SK-N-SH (cell line): ENCODE measurements at regions not wholly inside any gene's neighbourhood (a gene's known extent, or its start where the extent isn't known, plus 50 kb on each side); places are given as distances from the start of the nearest gene placed in this dataset.

Source experiments
- CTCF ChIA-PET: fragments of 300-600, 350-600 bp; formaldehyde crosslinking; extraction: SDS; loops from one replicate; lab custom pipeline; 2021; lab: Yijun Ruan, JAX
- POLR2A ChIA-PET: fragments of 350-600 bp; sonication (Branson Sonifier 250); formaldehyde crosslinking; extraction: SDS; loops from one replicate; lab custom pipeline; 2020; ENCODE audit warnings: antibody characterized with exemption, inconsistent platforms; lab: Yijun Ruan, JAX
- DNase-seq: peaks from one replicate; pipeline ENCODE4 v3.0.0; 2012
- H2AFZ ChIP-seq: fragments of 200-600 bp; sonication (generic); 2 replicates; pipeline ENCODE4 v1.8.1; 2016; ENCODE audit warnings: antibody characterized with exemption, mild to moderate bottlenecking, low read depth
- H3F3A ChIP-seq: fragments of 200-600 bp; sonication (generic); replicated peaks from 2 replicates; pipeline ENCODE3; 2016; ENCODE audit warnings: antibody characterized with exemption, mild to moderate bottlenecking; ENCODE audit not compliant: insufficient read depth
- H3K27ac ChIP-seq, 2 experiments: fragments of 200-500 bp in 1 of 2; fragments of 200-600 bp in 1 of 2; sonication (Bioruptor generic) in 1 of 2; sonication (generic), shearing (Covaris generic) in 1 of 2; 2 replicates each; pipeline versions ENCODE4 v1.5.1 to v1.6.1; 2014 to 2016; ENCODE audit warnings: low read depth in 2 of 2, inconsistent platforms in 1 of 2, low read length in 1 of 2, mild to moderate bottlenecking in 1 of 2, mixed read lengths in 1 of 2
- H3K27me3 ChIP-seq: fragments of 200-600 bp; sonication (generic), shearing (Covaris generic); 2 replicates; pipeline ENCODE4 v1.6.1; 2016; ENCODE audit warnings: mixed run types; ENCODE audit not compliant: insufficient read depth
- H3K36me3 ChIP-seq, 2 experiments: fragments of 200-500 bp in 1 of 2; fragments of 200-600 bp in 1 of 2; sonication (Bioruptor generic) in 1 of 2; sonication (generic) in 1 of 2; replicated peaks in 1 of 2; 2 replicates each; pipeline versions ENCODE3 to v1.5.1; 2014 to 2016; ENCODE audit warnings: low read length in 1 of 2, mild to moderate bottlenecking in 1 of 2; ENCODE audit not compliant: insufficient read depth in 2 of 2, control insufficient read depth in 1 of 2
- H3K4me1 ChIP-seq, 2 experiments: fragments of 200-500 bp in 1 of 2; fragments of 200-600 bp in 1 of 2; sonication (Bioruptor generic) in 1 of 2; sonication (generic), shearing (Covaris generic) in 1 of 2; 2 replicates each; pipeline versions ENCODE4 v1.5.1 to v1.6.1; 2014 to 2016; ENCODE audit warnings: low read depth in 1 of 2, low read length in 1 of 2, mixed run types in 1 of 2; ENCODE audit not compliant: insufficient read depth in 2 of 2, control insufficient read depth in 1 of 2
- H3K4me2 ChIP-seq: fragments of 200-600 bp; sonication (generic), shearing (Covaris generic); 2 replicates; pipeline ENCODE4 v1.6.1; 2017; ENCODE audit warnings: mixed run types
- H3K4me3 ChIP-seq, 2 experiments: fragments of 200-500 bp in 1 of 2; fragments of 200-600 bp in 1 of 2; sonication (Bioruptor generic) in 1 of 2; sonication (generic), shearing (Covaris generic) in 1 of 2; 2 replicates each; pipeline versions ENCODE4 v1.5.1 to v1.8.1; 2014 to 2016; ENCODE audit warnings: low read depth in 2 of 2, inconsistent platforms in 1 of 2, low read length in 1 of 2, mild to moderate bottlenecking in 1 of 2, mixed read lengths in 1 of 2, moderate library complexity in 1 of 2
- H3K79me2 ChIP-seq: fragments of 200-600 bp; sonication (generic); 2 replicates; pipeline ENCODE4 v1.8.1; 2017; ENCODE audit warnings: mild to moderate bottlenecking; ENCODE audit not compliant: insufficient read depth
- H3K9ac ChIP-seq: fragments of 200-600 bp; sonication (generic); 2 replicates; pipeline ENCODE4 v1.6.1; 2017; ENCODE audit warnings: mixed run types
- H3K9me2 ChIP-seq: fragments of 200-600 bp; sonication (generic); 2 replicates; pipeline ENCODE4 v1.6.1; 2017; ENCODE audit warnings: mixed run types
- H3K9me3 ChIP-seq: fragments of 200-600 bp; sonication (generic); 2 replicates; pipeline ENCODE4 v1.6.1; 2017; ENCODE audit warnings: mixed run types, mild to moderate bottlenecking, moderate library complexity
- H4K20me1 ChIP-seq: fragments of 200-600 bp; sonication (generic); 2 replicates; pipeline ENCODE4 v1.6.1; 2017; ENCODE audit warnings: mild to moderate bottlenecking, mixed run types; ENCODE audit not compliant: insufficient read depth
- CTCF ChIP-seq: fragments of 200-600 bp; sonication (generic); IDR thresholded peaks from 2 replicates; pipeline ENCODE4 v1.6.1; 2017; ENCODE audit warnings: antibody characterized with exemption, mild to moderate bottlenecking, moderate library complexity
- FOSL2 ChIP-seq: IDR thresholded peaks from 2 replicates; pipeline ENCODE4 v1.4.0; 2012; ENCODE audit warnings: low read depth, mild to moderate bottlenecking, moderate library complexity, borderline replicate concordance
- FOXJ3 ChIP-seq: sonication (generic); formaldehyde crosslinking; IDR thresholded peaks from 2 replicates; pipeline ENCODE4 v1.5.1; 2020; ENCODE audit warnings: mild to moderate bottlenecking, missing genetic modification reagents
- FOXM1 ChIP-seq: IDR thresholded peaks from 2 replicates; pipeline ENCODE4 v1.4.0; 2012; ENCODE audit warnings: low read depth, mild to moderate bottlenecking
- GABPA ChIP-seq: IDR thresholded peaks from 2 replicates; pipeline ENCODE4 v1.4.0; 2012; ENCODE audit warnings: low read depth, mild to moderate bottlenecking
- JUND ChIP-seq: IDR thresholded peaks from 2 replicates; pipeline ENCODE4 v1.4.0; 2012
- MAX ChIP-seq: IDR thresholded peaks from 2 replicates; pipeline ENCODE4 v1.4.0; 2012; ENCODE audit warnings: low read depth
- MXI1 ChIP-seq: IDR thresholded peaks from 2 replicates; pipeline ENCODE4 v1.6.1; 2012; ENCODE audit warnings: mild to moderate bottlenecking, low read depth, low read length, improper control_type of control experiment
- NFIC ChIP-seq: IDR thresholded peaks from 2 replicates; pipeline ENCODE4 v1.4.0; 2012; ENCODE audit warnings: borderline replicate concordance
- PBX3 ChIP-seq: IDR thresholded peaks from 2 replicates; pipeline ENCODE4; 2012
- RAD21 ChIP-seq: IDR thresholded peaks from 2 replicates; pipeline ENCODE4 v1.6.1; 2012; ENCODE audit warnings: mild to moderate bottlenecking, low read length
- RFX5 ChIP-seq: IDR thresholded peaks from 2 replicates; pipeline ENCODE4 v1.6.1; 2012; ENCODE audit warnings: mild to moderate bottlenecking, improper control_type of control experiment, low read length
- SIN3A ChIP-seq: IDR thresholded peaks from 2 replicates; pipeline ENCODE4 v1.6.1; 2012; ENCODE audit warnings: low read depth, mild to moderate bottlenecking, low read length, moderate library complexity, borderline replicate concordance
- SMC3 ChIP-seq: IDR thresholded peaks from 2 replicates; pipeline ENCODE4 v1.6.1; 2012; ENCODE audit warnings: low read depth, low read length, improper control_type of control experiment
- TAF1 ChIP-seq: IDR thresholded peaks from 2 replicates; pipeline ENCODE4 v1.6.1; 2012; ENCODE audit warnings: low read depth, mild to moderate bottlenecking, low read length, moderate library complexity, borderline replicate concordance
- USF2 ChIP-seq: fragments of 150-350 bp; IDR thresholded peaks from 2 replicates; pipeline ENCODE4 v1.6.1; 2017; ENCODE audit warnings: antibody characterized with exemption, low read length, low read depth, borderline replicate concordance
- WGBS: methylation state at CpG from one replicate; pipeline ENCODE4 v1.1.6; 2017; ENCODE audit warnings: low lambda C conversion rate; 5-methylcytosine and 5-hydroxymethylcytosine counted together
- TF ChIP-seq, protein P1 (sequence below): fragments of 150-350 bp; IDR thresholded peaks from 2 replicates; pipeline ENCODE4 v1.6.1; 2016; ENCODE audit warnings: mild to moderate bottlenecking, low read depth, low read length
- TF ChIP-seq, protein P2 (sequence below): IDR thresholded peaks from 2 replicates; pipeline ENCODE4 v1.4.0; 2012; ENCODE audit warnings: low read depth, borderline replicate concordance

DNA sequence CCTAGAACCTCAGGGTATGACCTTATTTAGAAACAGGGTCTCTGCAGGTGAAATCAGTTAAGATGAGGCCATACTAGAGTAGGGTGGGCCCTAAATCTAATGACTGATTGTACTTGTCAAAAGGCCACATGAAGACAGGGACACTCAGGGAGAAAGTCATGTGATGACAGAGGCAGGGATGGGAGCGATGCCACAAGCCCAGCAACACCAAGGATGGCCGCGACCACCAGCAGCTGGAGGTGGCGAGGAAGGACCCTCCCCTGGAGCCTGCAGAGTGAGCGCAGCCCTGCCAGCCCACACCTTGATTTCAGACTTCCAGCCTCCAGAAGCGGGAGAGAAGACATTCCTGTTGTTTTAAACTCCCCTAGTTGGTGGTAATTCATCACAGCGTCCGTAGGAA, 199.9 kb downstream of the PHETA1 start:
- no peaks in the 10 kb centered on the region for H3K36me3 ChIP-seq
- ChIA-PET POLR2A (no interaction called here), CTCF (interaction anchor here (1.4 to 2.5 kb wide), 2 partner anchors 12 to 26 kb away, joined by 4 to 5 read pairs; no protein-coding TSS in a partner anchor)
- no peak overlapping the region for H3K27ac ChIP-seq
- H3K4me3 ChIP-seq: no peak overlapping the region
- DNase-seq: no peak
- H3F3A ChIP-seq: no peaks in the 10 kb centered on the region
- H2AFZ ChIP-seq: no peak overlapping the region
- H3K4me1 ChIP-seq: peaks cover 0 to 23% of the 10 kb centered on the region in 2 experiments; a peak in 1 of 4 replicates
- no peak overlapping the region for H3K4me2 ChIP-seq
- no peak overlapping the region for H3K9ac ChIP-seq
- no peaks in the 10 kb centered on the region for H3K9me2 ChIP-seq
- no peaks in the 10 kb centered on the region for H4K20me1 ChIP-seq
- TF ChIP-seq GABPA: no peak
- no peak for TF ChIP-seq NFIC
- TF ChIP-seq TAF1: no peak
- no peak for TF ChIP-seq USF2
- no peak for TF ChIP-seq MAX
- no peak for TF ChIP-seq CTCF
- no peak for TF ChIP-seq RFX5
- TF ChIP-seq FOXJ3 (CRISPR knock-in tag): no peak
- TF ChIP-seq FOSL2: no peak
- TF ChIP-seq RAD21: no peak
- TF ChIP-seq SMC3: no peak
- no peak for TF ChIP-seq SIN3A
- TF ChIP-seq PBX3: no peak
- no peak for TF ChIP-seq MXI1
- TF ChIP-seq JUND: no peak
- no peak for TF ChIP-seq FOXM1
- TF ChIP-seq, protein P1, sequence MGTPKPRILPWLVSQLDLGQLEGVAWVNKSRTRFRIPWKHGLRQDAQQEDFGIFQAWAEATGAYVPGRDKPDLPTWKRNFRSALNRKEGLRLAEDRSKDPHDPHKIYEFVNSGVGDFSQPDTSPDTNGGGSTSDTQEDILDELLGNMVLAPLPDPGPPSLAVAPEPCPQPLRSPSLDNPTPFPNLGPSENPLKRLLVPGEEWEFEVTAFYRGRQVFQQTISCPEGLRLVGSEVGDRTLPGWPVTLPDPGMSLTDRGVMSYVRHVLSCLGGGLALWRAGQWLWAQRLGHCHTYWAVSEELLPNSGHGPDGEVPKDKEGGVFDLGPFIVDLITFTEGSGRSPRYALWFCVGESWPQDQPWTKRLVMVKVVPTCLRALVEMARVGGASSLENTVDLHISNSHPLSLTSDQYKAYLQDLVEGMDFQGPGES: no peak
- TF ChIP-seq, protein P2, sequence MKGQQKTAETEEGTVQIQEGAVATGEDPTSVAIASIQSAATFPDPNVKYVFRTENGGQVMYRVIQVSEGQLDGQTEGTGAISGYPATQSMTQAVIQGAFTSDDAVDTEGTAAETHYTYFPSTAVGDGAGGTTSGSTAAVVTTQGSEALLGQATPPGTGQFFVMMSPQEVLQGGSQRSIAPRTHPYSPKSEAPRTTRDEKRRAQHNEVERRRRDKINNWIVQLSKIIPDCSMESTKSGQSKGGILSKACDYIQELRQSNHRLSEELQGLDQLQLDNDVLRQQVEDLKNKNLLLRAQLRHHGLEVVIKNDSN: no peak
- no peaks in the 10 kb centered on the region for H3K27me3 ChIP-seq
- WGBS: 76% methylated on average over 8 of the region's 8 CpGs
- no peaks in the 10 kb centered on the region for H3K9me3 ChIP-seq
- no peaks in the 10 kb centered on the region for H3K79me2 ChIP-seq
